ENCODE measurements at regions not wholly inside any gene's neighbourhood (a gene's known extent, or its start where the extent isn't known, plus 50 kb on each side); places are given as distances from the start of the nearest gene placed in this dataset.

DNA sequence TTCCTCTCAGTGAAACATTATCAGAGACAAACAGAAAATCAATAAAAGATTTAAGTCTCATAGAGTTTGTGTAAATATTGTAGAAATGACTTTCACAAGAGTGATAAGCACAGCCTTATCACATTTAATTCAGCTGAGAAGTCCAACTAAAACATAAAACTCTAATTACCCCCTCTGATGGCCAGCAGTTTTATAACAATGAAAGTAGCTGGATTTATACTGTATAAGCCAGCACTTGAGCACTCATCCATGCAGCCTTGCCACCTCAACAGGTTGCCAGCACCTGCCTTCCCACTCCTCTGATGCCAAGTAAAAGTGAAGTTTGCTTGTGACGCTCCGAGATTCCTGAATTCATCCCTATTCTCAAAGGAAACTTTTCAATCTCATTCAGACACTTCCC, 103.0 kb upstream of the STK39 start:
- peaks cover 0 to 13% (median 0%) of the 10 kb centered on the region in 4 donors for H3K4me1 ChIP-seq
- no peak for TF ChIP-seq POLR2A (IDR thresholded peaks at IDR 0.05)
- TF ChIP-seq, protein P1, sequence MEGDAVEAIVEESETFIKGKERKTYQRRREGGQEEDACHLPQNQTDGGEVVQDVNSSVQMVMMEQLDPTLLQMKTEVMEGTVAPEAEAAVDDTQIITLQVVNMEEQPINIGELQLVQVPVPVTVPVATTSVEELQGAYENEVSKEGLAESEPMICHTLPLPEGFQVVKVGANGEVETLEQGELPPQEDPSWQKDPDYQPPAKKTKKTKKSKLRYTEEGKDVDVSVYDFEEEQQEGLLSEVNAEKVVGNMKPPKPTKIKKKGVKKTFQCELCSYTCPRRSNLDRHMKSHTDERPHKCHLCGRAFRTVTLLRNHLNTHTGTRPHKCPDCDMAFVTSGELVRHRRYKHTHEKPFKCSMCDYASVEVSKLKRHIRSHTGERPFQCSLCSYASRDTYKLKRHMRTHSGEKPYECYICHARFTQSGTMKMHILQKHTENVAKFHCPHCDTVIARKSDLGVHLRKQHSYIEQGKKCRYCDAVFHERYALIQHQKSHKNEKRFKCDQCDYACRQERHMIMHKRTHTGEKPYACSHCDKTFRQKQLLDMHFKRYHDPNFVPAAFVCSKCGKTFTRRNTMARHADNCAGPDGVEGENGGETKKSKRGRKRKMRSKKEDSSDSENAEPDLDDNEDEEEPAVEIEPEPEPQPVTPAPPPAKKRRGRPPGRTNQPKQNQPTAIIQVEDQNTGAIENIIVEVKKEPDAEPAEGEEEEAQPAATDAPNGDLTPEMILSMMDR (IDR thresholded peaks at IDR 0.05), result peak in 3 of 6 experiments; percentile 26 to 41 (median 40)
- no peak overlapping the region for H3K4me3 ChIP-seq
- no peak for DNase-seq
- H3K27ac ChIP-seq, result no peak overlapping the region
- H3K9me3 ChIP-seq, result no peaks in the 10 kb centered on the region
- no peaks in the 10 kb centered on the region for H3K27me3 ChIP-seq
- H3K36me3 ChIP-seq, result no peaks in the 10 kb centered on the region

DNA sequence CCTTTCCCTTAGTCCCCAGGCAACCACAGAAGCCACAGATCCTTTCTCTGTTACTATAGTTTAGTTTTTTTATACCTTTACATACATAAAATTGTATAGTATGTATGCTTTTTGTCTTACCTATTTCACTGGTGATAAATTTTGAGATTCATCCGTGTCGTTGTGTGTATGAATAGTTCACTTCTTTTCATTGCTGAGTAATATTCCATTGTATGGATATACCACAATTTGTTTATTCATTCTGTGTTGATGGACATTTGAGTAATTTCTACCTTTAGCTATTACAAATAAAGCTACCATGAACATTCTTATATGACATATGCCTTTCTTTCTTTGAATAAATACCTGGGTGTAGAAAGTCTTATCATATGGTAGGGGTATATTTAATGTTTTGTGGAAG, 102.8 kb upstream of the CERS6 start:
- no peak for DNase-seq
- Histone ChIP-seq H3K4me3 (no peak overlapping the region), H3K9me3 (no peaks in the 10 kb centered on the region), H3K27ac (no peak overlapping the region), H3K4me1 (peaks cover 0 to 6% (median under 1%) of the 10 kb centered on the region in 4 donors), H3K36me3 (no peaks in the 10 kb centered on the region), H3K27me3 (no peaks in the 10 kb centered on the region)
- TF ChIP-seq POLR2A (IDR thresholded peaks at IDR 0.05), result no peak
- TF ChIP-seq, protein P1 (IDR thresholded peaks at IDR 0.05), result no peak

DNA sequence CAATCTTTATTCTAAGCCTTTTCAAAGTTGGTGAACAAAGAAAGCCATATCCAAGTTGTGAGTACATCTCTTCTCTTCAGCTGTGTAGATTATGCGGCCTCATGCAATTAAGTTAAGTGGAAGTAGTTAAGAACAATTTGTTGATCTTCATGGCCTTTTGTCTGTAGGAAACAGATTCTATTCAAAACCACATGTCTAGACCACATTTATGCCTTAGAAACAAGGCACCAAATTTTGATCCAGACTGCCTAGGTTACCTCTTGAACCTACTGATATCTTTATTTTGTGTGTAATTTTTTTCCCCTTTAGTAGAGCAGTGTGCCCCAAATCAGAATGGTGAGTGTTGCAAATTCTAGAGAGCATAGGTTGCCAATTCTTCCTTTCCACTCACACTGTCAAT, 101.6 kb upstream of the CERS6 start:
- no peaks in the 10 kb centered on the region for H3K9me3 ChIP-seq
- no peak for DNase-seq
- peaks cover 0 to 12% (median 3%) of the 10 kb centered on the region in 4 donors for H3K4me1 ChIP-seq
- no peaks in the 10 kb centered on the region for H3K27me3 ChIP-seq
- no peaks in the 10 kb centered on the region for H3K36me3 ChIP-seq
- no peak overlapping the region for H3K27ac ChIP-seq
- TF ChIP-seq POLR2A (IDR thresholded peaks at IDR 0.05), result no peak
- TF ChIP-seq, protein P1 (IDR thresholded peaks at IDR 0.05), result no peak
- no peak overlapping the region for H3K4me3 ChIP-seq

DNA sequence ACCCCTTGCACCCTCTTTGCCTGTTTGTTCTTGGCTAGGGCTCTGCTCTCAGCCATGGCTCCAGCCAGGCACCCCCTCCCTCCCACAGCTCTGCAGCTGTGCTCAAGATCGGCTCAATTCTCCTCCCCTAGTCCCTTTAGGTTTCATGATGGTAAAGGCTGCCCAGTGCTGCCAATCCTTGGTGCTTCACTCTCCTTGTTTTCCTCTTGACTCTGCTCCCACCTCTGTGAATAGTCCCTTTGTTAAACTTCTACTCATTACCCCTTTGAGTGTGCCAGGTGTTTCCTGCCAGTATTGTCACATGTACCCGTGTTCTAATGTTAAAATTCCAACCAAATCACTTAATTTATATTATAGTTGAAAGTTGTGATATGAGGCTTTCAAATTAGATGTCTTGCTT, 101.0 kb upstream of the CERS6 start:
- H3K36me3 ChIP-seq, result no peaks in the 10 kb centered on the region
- no peak overlapping the region for H3K27ac ChIP-seq
- H3K27me3 ChIP-seq, result no peaks in the 10 kb centered on the region
- no peaks in the 10 kb centered on the region for H3K9me3 ChIP-seq
- no peak overlapping the region for H3K4me3 ChIP-seq
- H3K4me1 ChIP-seq, result peaks cover 0 to 12% (median 3%) of the 10 kb centered on the region in 4 donors
- TF ChIP-seq POLR2A (IDR thresholded peaks at IDR 0.05), result no peak
- TF ChIP-seq, protein P1 (IDR thresholded peaks at IDR 0.05), result no peak
- DNase-seq, result no peak

DNA sequence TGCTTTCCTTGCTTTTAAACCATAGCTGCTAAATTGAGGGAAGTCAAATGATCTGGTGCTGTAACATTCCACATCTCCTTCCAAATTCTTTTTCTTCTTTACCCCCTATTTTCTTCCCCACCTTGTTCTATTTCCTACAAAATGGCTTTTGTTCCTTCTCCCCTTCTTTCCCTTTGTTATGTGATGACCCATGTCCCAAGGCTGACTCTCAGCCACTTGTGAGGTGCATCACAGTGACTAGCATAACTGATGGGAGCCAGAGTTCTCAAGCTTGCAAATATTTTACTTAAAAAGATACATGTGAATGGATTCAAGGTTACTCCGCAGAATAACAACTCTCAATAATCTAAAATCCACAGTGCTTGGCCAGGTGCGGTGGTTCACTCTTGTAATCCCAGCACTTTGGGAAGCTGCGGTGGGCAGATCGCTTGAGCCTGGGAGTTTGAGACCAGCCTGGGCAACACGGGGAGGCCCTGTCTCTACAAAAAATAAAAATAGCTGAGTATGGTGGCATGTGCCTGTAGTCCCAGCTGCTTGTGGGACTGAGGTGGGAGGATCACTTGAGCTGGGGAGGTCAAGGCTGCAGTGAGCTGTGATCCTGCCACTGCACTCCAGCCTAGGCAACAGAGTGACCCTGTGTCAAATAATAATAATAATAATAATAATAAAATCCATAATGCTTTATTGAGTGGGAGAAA, 100.1 kb upstream of the CERS6 start:
- Histone ChIP-seq H3K9me3 (no peaks in the 10 kb centered on the region), H3K36me3 (no peaks in the 10 kb centered on the region), H3K4me1 (peaks cover 0 to 12% (median 3%) of the 10 kb centered on the region in 4 donors), H3K4me3 (no peak overlapping the region), H3K27ac (no peak overlapping the region), H3K27me3 (no peaks in the 10 kb centered on the region)
- TF ChIP-seq POLR2A (IDR thresholded peaks at IDR 0.05), result no peak
- TF ChIP-seq, protein P1 (IDR thresholded peaks at IDR 0.05), result no peak
- DNase-seq, result no peak
